ENCODE measurements at regions not wholly inside any gene's neighbourhood (a gene's known extent, or its start where the extent isn't known, plus 50 kb on each side); places are given as distances from the start of the nearest gene placed in this dataset.

GRCh38 chr2:18800240-18800971 lies 211.0 kb upstream of the NT5C1B start:
- TF ChIP-seq POLR2AphosphoS5 (IDR thresholded peaks at IDR 0.05) (no peak), POLR2A (IDR thresholded peaks at IDR 0.05) (no peak)
- TF ChIP-seq, protein P1, sequence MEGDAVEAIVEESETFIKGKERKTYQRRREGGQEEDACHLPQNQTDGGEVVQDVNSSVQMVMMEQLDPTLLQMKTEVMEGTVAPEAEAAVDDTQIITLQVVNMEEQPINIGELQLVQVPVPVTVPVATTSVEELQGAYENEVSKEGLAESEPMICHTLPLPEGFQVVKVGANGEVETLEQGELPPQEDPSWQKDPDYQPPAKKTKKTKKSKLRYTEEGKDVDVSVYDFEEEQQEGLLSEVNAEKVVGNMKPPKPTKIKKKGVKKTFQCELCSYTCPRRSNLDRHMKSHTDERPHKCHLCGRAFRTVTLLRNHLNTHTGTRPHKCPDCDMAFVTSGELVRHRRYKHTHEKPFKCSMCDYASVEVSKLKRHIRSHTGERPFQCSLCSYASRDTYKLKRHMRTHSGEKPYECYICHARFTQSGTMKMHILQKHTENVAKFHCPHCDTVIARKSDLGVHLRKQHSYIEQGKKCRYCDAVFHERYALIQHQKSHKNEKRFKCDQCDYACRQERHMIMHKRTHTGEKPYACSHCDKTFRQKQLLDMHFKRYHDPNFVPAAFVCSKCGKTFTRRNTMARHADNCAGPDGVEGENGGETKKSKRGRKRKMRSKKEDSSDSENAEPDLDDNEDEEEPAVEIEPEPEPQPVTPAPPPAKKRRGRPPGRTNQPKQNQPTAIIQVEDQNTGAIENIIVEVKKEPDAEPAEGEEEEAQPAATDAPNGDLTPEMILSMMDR (IDR thresholded peaks at IDR 0.05): no peak

All from suprapubic skin (tissue), 4 donors.